IMR-90 (cell line): ENCODE measurements at regions not wholly inside any gene's neighbourhood (a gene's known extent, or its start where the extent isn't known, plus 50 kb on each side); places are given as distances from the start of the nearest gene placed in this dataset.

ENCODE experiments used
- FOS ChIP-seq: fragments of 150-350 bp; IDR thresholded peaks from 2 replicates; pipeline ENCODE4 v1.6.1; 2016; ENCODE audit warnings: low read depth, low read length
- MAFK ChIP-seq: IDR thresholded peaks from 2 replicates; pipeline ENCODE4 v1.6.1; 2012; ENCODE audit warnings: low read depth, low read length, improper control_type of control experiment
- TF ChIP-seq, protein P1 (sequence below): conservative IDR thresholded peaks from 2 replicates; pipeline ENCODE4 v1.5.1; 2012; ENCODE audit warnings: mild to moderate bottlenecking, low read depth, low read length, improper control_type of control experiment

DNA sequence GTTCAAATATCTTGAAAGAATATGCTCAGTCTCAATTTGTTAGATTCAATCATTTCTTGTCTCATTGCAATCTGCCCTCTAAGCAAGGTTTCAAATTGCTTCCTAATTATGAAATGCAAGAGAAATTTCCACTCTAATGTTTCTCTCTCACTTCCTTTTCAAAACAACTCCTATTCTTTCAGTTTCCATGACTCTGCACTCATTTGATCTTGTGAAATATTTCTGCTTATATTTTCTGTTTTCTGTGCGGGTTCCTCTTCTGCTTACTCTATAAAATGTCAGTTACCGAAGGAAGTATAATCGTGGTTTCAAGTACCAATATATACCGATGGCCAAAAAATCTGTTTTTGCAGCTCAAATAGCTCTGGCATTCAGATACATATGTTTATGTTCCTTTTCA lies 521.9 kb upstream of the NAALADL2 start:
- TF ChIP-seq, protein P1, sequence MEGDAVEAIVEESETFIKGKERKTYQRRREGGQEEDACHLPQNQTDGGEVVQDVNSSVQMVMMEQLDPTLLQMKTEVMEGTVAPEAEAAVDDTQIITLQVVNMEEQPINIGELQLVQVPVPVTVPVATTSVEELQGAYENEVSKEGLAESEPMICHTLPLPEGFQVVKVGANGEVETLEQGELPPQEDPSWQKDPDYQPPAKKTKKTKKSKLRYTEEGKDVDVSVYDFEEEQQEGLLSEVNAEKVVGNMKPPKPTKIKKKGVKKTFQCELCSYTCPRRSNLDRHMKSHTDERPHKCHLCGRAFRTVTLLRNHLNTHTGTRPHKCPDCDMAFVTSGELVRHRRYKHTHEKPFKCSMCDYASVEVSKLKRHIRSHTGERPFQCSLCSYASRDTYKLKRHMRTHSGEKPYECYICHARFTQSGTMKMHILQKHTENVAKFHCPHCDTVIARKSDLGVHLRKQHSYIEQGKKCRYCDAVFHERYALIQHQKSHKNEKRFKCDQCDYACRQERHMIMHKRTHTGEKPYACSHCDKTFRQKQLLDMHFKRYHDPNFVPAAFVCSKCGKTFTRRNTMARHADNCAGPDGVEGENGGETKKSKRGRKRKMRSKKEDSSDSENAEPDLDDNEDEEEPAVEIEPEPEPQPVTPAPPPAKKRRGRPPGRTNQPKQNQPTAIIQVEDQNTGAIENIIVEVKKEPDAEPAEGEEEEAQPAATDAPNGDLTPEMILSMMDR: no peak
- TF ChIP-seq MAFK: no peak
- TF ChIP-seq FOS: no peak
